Transverse colon (tissue), 3 donors: ENCODE measurements at regions not wholly inside any gene's neighbourhood (a gene's known extent, or its start where the extent isn't known, plus 50 kb on each side); places are given as distances from the start of the nearest gene placed in this dataset.

ENCODE experiments used
- CTCF ChIP-seq, 5 experiments: fragments of 200-600 bp in 3 of 5; fragments of 450-650 bp in 2 of 5; sonication (generic) in 3 of 5; IDR thresholded peaks; 1 replicate in 2 of 5; 2 replicates in 3 of 5; pipeline ENCODE4 v1.5.1; 2016 to 2017; ENCODE audit warnings: antibody characterized with exemption in 5 of 5, inconsistent platforms in 3 of 5, mild to moderate bottlenecking in 2 of 5, moderate library complexity in 1 of 5
- EP300 ChIP-seq: sonication (generic); formaldehyde crosslinking; IDR thresholded peaks from one replicate; pipeline ENCODE4 v1.6.1; 2017; ENCODE audit warnings: antibody characterized with exemption, low read depth

GRCh38 chr15:36407647-36408046, 171.8 kb upstream of the CDIN1 start:
- TF ChIP-seq CTCF (IDR thresholded peaks at IDR 0.05) (no peak), EP300 (no peak)
